COLO668 (cell line): ENCODE measurements at regions not wholly inside any gene's neighbourhood (a gene's known extent, or its start where the extent isn't known, plus 50 kb on each side); places are given as distances from the start of the nearest gene placed in this dataset.

Experiments used
- DNase-seq: peaks from one replicate; lab custom pipeline; 2025; ENCODE audit not compliant: unreplicated experiment; lab: John Stamatoyannopoulos, UW

DNA sequence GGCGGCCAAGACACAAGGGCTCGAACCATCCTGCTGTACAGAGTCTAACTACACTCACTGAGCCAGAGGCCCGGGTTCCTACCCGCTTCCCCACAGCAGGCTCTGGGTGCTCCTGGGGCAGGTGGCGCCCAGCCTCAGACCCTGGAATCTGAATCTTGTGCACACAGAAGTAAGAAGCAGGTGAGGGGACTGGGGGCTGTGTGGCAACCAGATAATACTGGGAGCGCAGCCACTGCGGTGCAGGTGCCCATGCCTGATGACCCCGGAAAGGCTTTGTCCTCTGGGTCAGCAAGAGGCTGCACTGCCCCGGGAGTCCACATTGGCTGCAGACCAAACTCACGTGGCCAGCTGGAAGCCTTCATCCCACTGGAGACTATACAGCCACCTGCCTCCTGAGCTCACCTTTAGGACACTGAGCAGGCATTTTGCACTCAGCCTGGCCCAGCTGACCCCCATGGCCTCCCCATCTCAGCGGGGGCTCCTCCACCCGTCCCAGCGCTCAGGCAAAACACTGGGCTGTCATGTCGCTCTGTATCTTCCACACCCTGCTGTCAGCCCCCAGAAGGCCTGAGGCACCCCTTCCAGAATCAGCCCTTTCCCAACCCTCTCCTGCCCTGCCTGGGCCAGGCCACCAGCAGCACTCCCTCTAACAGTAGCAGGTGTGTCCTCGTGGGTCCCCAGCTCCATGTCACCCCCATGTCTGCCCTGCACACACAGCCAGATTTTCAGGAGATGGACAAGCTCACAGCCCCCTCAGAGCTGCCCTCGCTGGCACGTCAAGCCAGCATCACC is 101.0 kb upstream of the IQSEC1 start:
- DNase-seq: no peak

DNA sequence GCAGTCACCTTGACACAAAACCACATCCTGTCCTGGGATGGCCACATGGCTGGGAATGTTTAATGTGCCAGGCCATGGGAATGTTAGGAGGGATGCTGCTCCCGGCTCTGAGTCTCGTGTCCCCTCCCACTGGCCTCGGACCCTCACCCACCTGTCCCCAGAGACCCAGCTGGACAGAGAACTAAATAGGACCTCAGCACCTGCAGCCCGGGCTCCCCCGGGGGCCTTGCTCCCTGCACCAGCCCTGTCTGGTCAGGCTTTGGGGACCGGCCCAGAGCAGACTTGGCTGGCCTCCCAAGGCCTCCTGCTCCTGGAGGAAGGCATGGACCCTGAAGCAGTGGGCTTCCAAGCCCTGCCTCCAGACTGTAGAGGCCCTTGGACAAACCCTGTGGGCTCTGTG is 100.0 kb upstream of the IQSEC1 start:
- DNase-seq: no peak

GRCh38 chr3:13172644-13173013 is 99.4 kb upstream of the IQSEC1 start:
- no peak for DNase-seq

- no peak for DNase-seq
Measured at GRCh38 chr3:13171704-13172643, 98.7 kb upstream of the IQSEC1 start.

DNA sequence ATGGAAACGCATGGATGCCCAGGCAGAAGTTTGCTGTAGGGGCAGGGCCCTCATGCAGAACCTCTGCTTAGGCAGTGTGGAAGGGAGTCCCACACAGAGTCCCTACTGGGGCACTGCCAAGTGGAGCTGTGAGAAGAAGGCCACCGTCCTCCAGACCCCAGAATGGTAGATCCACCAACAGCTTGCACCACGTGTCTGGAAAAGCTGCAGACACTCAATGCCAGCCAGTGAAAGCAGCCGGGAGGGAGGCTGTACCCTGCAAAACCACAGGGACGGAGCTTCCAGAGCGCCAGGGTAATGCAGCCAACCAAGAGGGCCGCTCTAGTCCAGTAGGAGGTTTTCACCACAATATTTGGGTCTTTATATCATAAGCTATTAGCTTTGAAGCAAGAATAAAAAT is 97.1 kb upstream of the IQSEC1 start:
- DNase-seq: no peak

- DNase-seq: no peak
Measured at GRCh38 chr3:13168391-13168790, 95.2 kb upstream of the IQSEC1 start.

GRCh38 chr3:13167829-13168228 is 94.6 kb upstream of the IQSEC1 start:
- DNase-seq: no peak

DNA sequence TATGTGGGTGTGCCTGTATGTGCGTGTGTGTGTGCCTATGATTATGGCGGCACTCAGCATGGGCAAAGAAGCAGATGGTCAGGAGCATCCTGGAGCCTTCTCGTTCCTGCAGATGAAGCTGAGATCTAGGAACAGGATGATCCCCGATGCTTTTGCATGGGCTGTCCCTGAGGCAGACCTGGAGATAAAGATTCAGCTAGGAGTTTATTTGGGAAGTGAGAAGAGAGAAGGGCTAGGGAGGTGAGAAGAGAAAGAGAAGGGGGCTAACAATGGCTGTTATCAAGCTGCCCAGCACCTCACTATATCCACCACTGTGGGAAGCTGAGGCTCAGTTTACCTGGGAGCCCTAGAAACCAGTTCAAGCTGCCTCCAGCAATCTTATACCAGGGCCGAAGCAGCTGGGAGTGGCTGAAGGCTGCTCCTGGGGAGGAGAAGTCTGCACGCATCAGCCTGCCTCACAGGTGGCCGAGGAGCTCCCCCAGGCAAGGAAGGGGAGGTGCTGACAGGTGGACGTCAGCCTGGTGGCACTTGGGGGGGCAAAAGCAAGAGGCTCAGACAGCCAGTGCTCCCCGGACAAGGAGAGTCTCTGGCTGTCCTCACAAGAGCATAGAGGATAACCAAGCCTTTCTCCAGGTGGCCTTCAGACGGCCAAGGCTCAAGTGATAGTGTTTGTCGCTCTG is 94.0 kb upstream of the IQSEC1 start:
- no peak for DNase-seq

DNA sequence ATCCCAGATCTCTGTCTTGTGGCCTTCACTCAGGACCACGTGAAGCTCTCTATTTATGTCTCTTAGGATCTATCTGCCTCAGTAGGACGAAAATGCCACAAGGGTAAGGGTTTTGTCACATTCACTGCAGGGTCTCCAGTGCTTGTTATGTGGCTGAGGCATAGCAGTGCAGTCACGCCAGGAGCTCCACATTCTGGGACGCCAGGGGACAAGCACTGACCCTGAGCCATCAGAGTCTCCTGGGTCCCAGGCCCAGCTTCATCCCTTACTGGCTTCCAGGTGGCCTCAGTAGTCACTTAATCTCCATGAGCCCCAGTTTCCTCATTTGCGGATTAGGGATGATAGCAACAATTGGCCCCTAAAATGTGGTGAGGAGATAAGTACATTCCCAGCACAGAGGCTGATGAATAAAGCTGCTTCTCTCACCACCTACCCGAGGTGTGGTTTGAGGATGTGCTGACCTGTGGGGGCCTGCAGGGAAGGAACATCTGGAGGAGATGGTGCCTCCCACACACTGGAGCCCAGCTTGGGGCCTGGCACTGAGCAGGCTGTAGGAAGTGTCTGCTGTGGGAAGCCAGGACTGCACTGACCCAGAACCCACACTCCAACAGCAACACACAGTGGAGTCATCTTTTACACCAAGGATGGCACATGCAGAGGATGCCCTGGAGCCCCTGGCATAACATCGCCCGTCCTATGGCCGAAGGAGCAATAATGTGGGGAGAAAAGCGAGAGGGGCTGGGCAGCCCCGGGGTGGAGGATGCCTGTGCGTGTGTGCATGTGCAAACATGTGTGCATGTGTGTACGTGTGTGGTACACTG is 93.2 kb upstream of the IQSEC1 start:
- DNase-seq: no peak

GRCh38 chr3:13165576-13165975 is 92.3 kb upstream of the IQSEC1 start:
- no peak for DNase-seq

- DNase-seq: no peak
Measured at GRCh38 chr3:13164893-13165492, 91.8 kb upstream of the IQSEC1 start.

GRCh38 chr3:13163848-13164382 is 90.7 kb upstream of the IQSEC1 start:
- DNase-seq: no peak

GRCh38 chr3:13162549-13163320 is 89.5 kb upstream of the IQSEC1 start:
- no peak for DNase-seq

DNA sequence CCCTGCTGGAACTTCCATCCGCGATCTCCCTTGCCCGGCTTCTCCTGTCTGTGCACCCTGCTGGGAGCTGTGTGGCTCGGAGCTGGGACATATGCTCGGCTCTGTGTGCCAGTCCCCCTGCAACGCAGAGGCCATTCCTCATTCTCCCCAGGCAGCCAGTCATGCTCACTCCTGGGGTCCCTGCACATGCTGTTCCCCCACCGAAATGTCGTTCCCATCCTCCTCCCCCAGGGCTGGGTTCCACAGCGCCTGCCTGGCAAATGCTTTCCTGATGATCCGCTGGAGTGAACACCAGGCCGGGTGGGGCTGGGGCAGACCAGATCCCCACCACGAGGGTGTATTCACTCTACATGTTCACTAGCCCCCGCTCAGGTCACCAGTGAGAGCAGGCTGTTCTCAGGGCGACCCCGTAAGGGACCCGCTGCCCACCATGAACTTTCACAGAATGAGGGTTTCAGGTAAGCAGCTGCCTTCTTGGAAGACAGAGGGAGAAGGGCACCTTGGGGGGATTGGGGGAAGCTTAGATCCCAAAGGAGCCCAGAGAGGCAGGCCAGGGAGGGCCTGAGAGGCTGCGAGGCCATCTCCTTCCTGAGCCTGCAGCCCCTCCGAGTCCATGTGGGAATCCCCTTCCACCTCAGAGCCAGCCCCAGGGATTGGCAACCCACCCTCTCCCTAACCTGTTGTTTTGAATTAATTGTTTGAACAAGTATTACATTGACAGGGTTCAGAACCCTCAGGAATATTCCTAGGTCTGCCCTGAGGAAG is 88.7 kb upstream of the IQSEC1 start:
- no peak for DNase-seq

GRCh38 chr3:13161021-13161759 is 88.0 kb upstream of the IQSEC1 start:
- no peak for DNase-seq

DNA sequence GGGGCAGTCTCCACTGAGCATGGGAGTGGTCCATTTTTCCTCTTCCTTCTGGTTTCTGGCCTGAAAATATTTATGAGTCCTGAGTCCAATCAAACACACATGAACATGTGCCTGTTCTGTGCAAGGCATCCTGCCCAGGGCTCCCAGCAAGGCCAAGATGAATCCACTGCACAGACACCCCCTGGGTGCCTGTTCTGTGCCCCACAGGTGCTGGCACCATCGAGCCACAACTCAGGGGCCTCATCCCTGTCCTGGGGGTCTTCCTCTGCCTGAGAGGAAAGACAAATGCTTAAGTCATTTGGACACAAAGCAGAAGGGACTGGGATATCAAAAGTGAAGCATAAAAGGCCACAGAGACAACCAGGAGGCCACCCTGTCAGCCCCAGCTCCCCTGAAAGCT is 87.4 kb upstream of the IQSEC1 start:
- DNase-seq: no peak

DNA sequence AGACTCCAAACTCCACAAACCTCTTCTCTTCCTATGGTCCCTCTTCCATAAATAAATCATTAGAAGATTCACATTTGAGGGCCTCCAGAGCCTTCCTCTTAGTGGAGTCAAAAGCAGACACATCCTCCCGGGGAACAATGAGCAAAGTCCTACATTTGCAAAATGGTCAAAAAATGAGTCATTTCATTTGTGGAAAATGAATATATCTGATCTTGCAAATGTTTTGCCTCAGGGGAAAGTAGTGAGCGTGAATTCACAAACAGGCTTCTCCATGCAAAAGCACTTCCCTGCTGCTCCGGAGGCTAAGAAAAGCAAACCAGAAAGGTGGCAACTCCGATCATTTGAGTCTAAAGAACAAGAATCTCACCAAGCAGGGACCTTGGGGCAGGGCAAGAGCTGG is 86.7 kb upstream of the IQSEC1 start:
- no peak for DNase-seq

DNA sequence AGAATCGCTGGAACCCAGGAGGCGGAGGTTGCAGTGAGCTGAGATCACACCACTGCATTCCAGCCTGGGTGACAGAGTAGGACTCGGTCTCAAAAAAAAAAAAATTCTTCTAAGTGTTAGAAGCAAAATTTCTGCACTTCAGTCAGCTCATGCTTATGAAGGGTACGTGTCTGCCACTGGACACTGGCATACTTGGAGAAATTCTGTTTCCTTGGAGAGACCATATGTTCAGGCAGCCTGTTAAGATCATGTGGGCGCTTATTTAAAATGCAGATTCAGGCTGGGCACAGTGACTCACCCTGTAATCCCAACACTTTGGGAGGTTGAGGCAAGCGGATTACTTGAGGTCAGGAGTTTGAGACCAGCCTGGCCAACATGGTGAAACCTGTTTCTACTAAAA is 85.6 kb upstream of the IQSEC1 start:
- no peak for DNase-seq
